Brain microvascular endothelial cell (primary cell): ENCODE measurements at regions not wholly inside any gene's neighbourhood (a gene's known extent, or its start where the extent isn't known, plus 50 kb on each side); places are given as distances from the start of the nearest gene placed in this dataset.

Experiments
- DNase-seq: peaks from one replicate; pipeline ENCODE4 v3.0.0-alpha.2; 2020
- H3K27ac ChIP-seq: fragments of 250-450 bp; sonication (Bioruptor Pico); 2 replicates; pipeline ENCODE4 v1.5.1; 2020; ENCODE audit warnings: mild to moderate bottlenecking, moderate library complexity
- H3K27me3 ChIP-seq: fragments of 250-450 bp; sonication (Bioruptor Pico); replicated peaks from 2 replicates; pipeline ENCODE4 v1.5.1; 2020; ENCODE audit warnings: mild to moderate bottlenecking
- H3K36me3 ChIP-seq: fragments of 250-450 bp; sonication (Bioruptor Pico); replicated peaks from 2 replicates; pipeline ENCODE4 v1.5.1; 2020; ENCODE audit warnings: mild to moderate bottlenecking
- H3K4me3 ChIP-seq: 2 replicates; pipeline ENCODE4 v1.5.1; 2011; ENCODE audit warnings: low read depth, mild to moderate bottlenecking, control low read depth, low read length, moderate library complexity
- CTCF ChIP-seq: IDR thresholded peaks from 2 replicates; pipeline ENCODE4 v1.5.1; 2011; ENCODE audit warnings: low read depth, mild to moderate bottlenecking, moderate library complexity, low read length, control low read depth, inconsistent platforms; ENCODE audit errors: missing control alignments
- in situ Hi-C: cut with HindIII; loops from 2 replicates; pipeline ENCODE4 v1.10.0; 2017; ENCODE audit warnings: low sequenced_read_pairs, low pct_ligation_motif_present

- in situ Hi-C loops = no loop called here
- H3K27ac ChIP-seq = no peak overlapping the region
- no peak for TF ChIP-seq CTCF
- H3K4me3 ChIP-seq = no peak overlapping the region
- no peaks in the 10 kb centered on the region for H3K27me3 ChIP-seq
- H3K36me3 ChIP-seq = no peaks in the 10 kb centered on the region
- no peak for DNase-seq
Measured at GRCh38 chr3:155029941-155030340, 50.2 kb upstream of the MME start.

GRCh38 chr3:155026999-155027591 is 53.0 kb upstream of the MME start:
- Histone ChIP-seq H3K4me3 (no peak overlapping the region), H3K27ac (no peak overlapping the region), H3K27me3 (no peaks in the 10 kb centered on the region), H3K36me3 (no peaks in the 10 kb centered on the region)
- TF ChIP-seq CTCF = no peak
- in situ Hi-C loops = no loop called here
- DNase-seq = peak; percentile 4

DNA sequence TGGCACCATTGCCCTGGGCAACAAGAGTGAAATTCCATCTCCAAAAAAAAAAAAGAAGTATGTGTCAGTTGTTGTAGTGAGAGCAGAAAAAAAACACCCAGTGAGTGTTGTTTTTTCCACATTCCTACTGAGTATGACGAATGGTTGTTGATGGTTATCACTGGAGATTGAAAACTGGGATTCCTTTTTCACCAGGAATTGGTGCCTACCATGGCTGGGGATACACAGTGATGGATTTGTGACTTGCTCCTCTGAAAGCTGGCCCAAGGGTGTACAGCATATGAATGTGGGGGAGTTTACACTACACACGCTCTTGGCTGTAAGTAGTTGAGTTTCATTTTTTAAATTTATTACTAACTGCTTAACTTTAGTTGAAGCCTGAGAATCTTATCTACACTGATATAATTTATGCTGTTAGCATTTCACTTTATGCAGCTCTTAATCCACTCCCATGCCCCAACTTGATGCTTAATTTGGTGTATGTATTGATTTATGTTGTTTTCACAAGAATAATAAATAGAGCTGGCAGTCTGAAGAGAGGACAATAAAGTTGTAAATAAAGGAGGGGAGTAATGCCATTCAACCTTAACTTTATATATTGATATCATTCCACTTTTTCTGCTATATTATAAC is 56.0 kb upstream of the MME start:
- Histone ChIP-seq H3K4me3 (no peak overlapping the region), H3K27ac (no peak overlapping the region), H3K36me3 (no peaks in the 10 kb centered on the region), H3K27me3 (no peaks in the 10 kb centered on the region)
- in situ Hi-C loops = no loop called here
- peak; percentile 66 for DNase-seq
- no peak for TF ChIP-seq CTCF

DNA sequence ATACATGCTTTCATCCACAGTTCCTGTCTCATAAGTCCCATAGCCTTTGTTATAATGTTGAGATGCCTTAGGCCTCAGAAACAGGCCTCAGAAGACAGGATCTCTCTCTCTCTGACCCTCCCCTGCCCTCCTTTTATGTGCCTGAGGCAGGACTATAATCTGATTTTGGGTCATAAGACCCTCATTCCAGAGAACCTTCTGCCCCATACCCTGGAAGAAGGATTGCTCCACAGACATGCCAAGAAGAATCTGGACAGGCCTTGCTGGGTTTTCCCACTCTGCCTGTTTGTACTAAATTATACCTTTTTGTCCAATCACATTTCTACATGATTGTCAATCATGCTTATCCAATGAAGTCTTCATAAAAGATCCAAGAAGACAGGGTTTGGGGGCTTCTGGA is 57.2 kb upstream of the MME start:
- TF ChIP-seq CTCF = no peak
- Histone ChIP-seq H3K4me3 (no peak overlapping the region), H3K36me3 (no peaks in the 10 kb centered on the region), H3K27me3 (no peaks in the 10 kb centered on the region), H3K27ac (no peak overlapping the region)
- DNase-seq = no peak
- in situ Hi-C loops = no loop called here

- TF ChIP-seq CTCF = no peak
- Histone ChIP-seq H3K4me3 (no peak overlapping the region), H3K36me3 (no peaks in the 10 kb centered on the region), H3K27me3 (no peaks in the 10 kb centered on the region), H3K27ac (no peak overlapping the region)
- DNase-seq = no peak
- in situ Hi-C loops = no loop called here
Measured at GRCh38 chr3:155019575-155019974, 60.5 kb upstream of the MME start.
